ENCODE measurements at regions not wholly inside any gene's neighbourhood (a gene's known extent, or its start where the extent isn't known, plus 50 kb on each side); places are given as distances from the start of the nearest gene placed in this dataset.

- DNase-seq (ENCODE audit: low read depth): no peak
- TF ChIP-seq CTCF (IDR thresholded peaks at IDR 0.05; ENCODE audit: low read depth, low read length, missing control alignments): no peak
- in situ Hi-C loops (cut with HindIII; ENCODE audit: low sequenced_read_pairs): no loop called here
- no peak overlapping the region for H3K4me3 ChIP-seq (ENCODE audit: low read depth, low read length)
Observed at GRCh38 chr22:49369726-49370626, 457.7 kb downstream of the BRD1 start.

DNA sequence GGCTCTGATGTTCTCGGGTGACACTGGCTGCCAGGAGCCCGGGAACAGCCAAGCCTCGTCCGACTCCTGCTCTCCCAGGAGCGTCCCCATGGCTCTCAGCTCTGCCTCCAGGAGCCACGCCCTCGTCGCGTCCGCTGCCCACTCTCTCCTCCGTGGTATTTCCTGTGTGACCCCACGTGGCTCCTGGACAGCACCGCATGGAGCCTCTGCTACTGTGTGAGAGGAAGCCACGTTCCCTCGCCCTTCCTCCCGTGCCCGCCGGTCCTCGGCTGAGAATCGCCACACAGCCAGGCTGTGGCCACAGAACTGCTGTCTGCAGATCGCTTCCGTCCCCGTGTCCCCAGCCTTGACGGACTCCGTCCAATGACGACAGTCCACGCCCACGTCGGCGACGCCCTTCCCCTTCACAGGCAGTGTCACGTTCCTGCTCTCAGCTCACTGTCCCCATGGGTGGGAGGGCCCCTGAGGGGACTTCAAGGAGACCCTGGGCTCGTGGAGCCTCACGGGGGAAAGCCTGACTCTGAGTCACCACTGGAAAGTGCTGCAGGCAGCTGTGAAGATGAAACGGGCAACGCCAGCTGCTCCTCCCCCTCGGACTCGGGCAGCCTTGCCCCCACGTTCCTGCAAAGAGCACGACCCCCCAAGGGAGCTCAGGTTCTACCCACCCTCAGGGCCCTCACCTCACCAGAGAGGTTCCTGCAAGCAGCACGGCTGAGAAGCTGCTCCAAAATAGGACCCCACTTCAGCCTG lies 458.5 kb downstream of the BRD1 start:
- no peak for DNase-seq (ENCODE audit: low read depth)
- no peak for TF ChIP-seq CTCF (IDR thresholded peaks at IDR 0.05; ENCODE audit: low read depth, low read length, missing control alignments)
- in situ Hi-C loops (cut with HindIII; ENCODE audit: low sequenced_read_pairs): no loop called here
- H3K4me3 ChIP-seq (ENCODE audit: low read depth, low read length): no peak overlapping the region

DNA sequence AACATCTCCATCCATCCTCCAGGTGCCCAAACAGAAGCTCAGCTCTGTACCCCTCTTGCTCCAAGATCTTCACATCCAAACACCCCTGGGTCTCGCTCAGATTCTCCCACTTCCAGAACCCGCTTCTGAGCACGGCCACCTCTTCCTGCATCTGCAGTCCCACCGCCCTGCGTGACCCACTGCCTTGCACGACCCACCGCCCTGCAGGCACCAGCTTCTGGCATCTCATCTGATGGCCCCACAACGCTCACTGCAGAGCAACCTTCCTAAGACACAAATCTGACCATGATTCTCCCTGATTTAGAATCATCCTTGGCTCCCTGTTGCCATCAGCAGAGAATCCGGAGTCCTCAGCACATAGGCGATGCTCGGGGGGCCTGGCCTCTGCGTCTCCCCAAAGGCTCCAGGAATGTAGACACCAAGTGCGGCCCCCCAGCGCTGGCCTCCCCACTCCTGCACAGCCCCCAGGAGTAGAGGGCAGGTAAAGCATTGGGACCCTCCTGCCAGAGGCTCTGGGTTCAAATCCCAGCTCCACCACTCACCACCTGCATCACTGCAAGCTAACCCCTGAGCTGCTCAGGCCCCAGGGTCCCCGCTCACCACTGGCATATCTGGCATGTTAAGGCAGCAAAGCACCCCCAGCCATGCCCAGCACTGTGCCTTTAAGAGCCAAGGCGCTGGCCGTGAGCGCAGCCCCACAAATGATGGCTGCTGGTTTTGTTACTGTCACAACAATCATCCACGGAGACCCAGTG lies 459.3 kb downstream of the BRD1 start:
- no peak overlapping the region for H3K4me3 ChIP-seq (ENCODE audit: low read depth, low read length)
- DNase-seq (ENCODE audit: low read depth): no peak
- in situ Hi-C loops (cut with HindIII; ENCODE audit: low sequenced_read_pairs): no loop called here
- TF ChIP-seq CTCF (IDR thresholded peaks at IDR 0.05; ENCODE audit: low read depth, low read length, missing control alignments): no peak

DNA sequence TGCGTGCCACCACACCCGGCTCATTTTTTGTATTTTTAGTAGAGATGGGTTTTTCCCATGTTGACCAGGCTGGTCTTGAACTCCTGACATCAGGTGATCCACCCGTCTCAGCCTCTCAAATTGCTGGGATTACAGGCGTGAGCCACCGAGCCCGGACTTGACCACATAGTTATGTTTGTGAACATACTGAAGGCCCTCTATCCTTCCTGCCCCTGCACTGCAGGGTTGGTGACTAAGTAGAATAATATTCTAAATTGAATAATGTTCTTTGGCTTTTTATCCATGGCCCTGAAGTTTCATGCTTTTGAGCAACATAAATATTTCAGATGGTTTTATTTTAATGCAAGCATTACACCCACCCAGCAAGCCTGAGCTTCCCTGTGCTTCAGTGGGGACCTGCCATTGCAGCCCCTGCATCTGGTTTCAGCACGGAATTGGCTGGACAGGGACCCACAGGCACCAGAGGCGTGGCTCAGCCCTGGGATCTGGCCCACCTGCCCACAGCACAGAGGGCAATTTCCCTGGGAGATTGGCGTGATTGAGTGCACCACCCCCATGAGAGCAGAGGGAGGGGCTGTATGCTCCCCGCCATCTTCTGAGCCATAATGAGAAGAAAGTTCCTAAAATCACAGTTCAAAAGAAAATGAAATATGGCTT lies 460.5 kb downstream of the BRD1 start:
- in situ Hi-C loops (cut with HindIII; ENCODE audit: low sequenced_read_pairs): no loop called here
- no peak overlapping the region for H3K4me3 ChIP-seq (ENCODE audit: low read depth, low read length)
- no peak for DNase-seq (ENCODE audit: low read depth)

GRCh38 chr22:49366437-49366836 lies 461.2 kb downstream of the BRD1 start:
- no peak for TF ChIP-seq CTCF (IDR thresholded peaks at IDR 0.05; ENCODE audit: low read depth, low read length, missing control alignments)
- DNase-seq (ENCODE audit: low read depth): no peak
- in situ Hi-C loops (cut with HindIII; ENCODE audit: low sequenced_read_pairs): no loop called here
- H3K4me3 ChIP-seq (ENCODE audit: low read depth, low read length): no peak overlapping the region

More for the DNA sequence above, 460.5 kb downstream of the BRD1 start:
- no peak for TF ChIP-seq CTCF (IDR thresholded peaks at IDR 0.05; ENCODE audit: low read depth, low read length, missing control alignments)

DNA sequence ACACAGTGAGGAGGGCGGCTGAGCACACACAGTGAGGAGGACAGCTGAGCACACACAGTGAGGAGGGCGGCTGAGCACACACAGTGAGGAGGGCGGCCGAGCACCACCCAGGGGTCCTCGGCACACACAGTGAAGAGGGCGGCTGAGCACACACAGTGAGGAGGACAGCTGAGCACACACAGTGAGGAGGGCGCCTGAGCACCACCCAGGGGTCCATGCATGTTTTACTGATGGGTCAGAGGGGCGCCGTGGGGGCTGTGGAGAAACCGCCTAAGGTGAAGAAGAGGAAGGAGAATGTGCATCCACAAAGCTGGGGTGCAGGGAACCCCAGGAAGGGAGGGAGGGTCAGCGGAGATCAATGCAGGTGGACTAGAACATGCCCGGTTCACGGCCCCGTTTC lies 461.8 kb downstream of the BRD1 start:
- no peak for TF ChIP-seq CTCF (IDR thresholded peaks at IDR 0.05; ENCODE audit: low read depth, low read length, missing control alignments)
- in situ Hi-C loops (cut with HindIII; ENCODE audit: low sequenced_read_pairs): no loop called here
- no peak for DNase-seq (ENCODE audit: low read depth)
- no peak overlapping the region for H3K4me3 ChIP-seq (ENCODE audit: low read depth, low read length)
